ENCODE measurements at regions not wholly inside any gene's neighbourhood (a gene's known extent, or its start where the extent isn't known, plus 50 kb on each side); places are given as distances from the start of the nearest gene placed in this dataset.

GRCh38 chr4:146023334-146023967 lies 84.8 kb upstream of the ZNF827 start:
- DNase-seq (ENCODE audit: low spot score): no peak

- no peak for DNase-seq (ENCODE audit: low spot score)
These were observed 83.9 kb upstream of the ZNF827 start for GRCh38 chr4:146022541-146022940.

- DNase-seq (ENCODE audit: low spot score): no peak
These were observed 79.6 kb upstream of the ZNF827 start for GRCh38 chr4:146018247-146018646.

- DNase-seq (ENCODE audit: low spot score): no peak
These were observed 66.1 kb upstream of the ZNF827 start for GRCh38 chr4:146004730-146005129.

- DNase-seq (ENCODE audit: low spot score): no peak
These were observed 50.0 kb upstream of the ZNF827 start for GRCh38 chr4:145988628-145989027.
